RWPE1 (cell line): ENCODE measurements at regions not wholly inside any gene's neighbourhood (a gene's known extent, or its start where the extent isn't known, plus 50 kb on each side); places are given as distances from the start of the nearest gene placed in this dataset.

ENCODE experiments used
- CTCF ChIA-PET: fragments of 350-600 bp; sonication (Branson Sonifier 250); formaldehyde crosslinking; extraction: SDS; loops from one replicate; lab custom pipeline; 2021; lab: Yijun Ruan, JAX
- POLR2A ChIA-PET: fragments of 400-600 bp; formaldehyde crosslinking; extraction: SDS; loops from one replicate; lab custom pipeline; 2020; ENCODE audit warnings: antibody characterized with exemption; ENCODE audit not compliant: low non-redundant PET; lab: Yijun Ruan, JAX
- DNase-seq: peaks from one replicate; pipeline ENCODE4 v3.0.0; 2012; ENCODE audit warnings: low spot score
- H3K27ac ChIP-seq: fragments of 450-650 bp; 2 replicates; pipeline ENCODE4 v1.5.1; 2017
- CTCF ChIP-seq: fragments of 450-650 bp; conservative IDR thresholded peaks from 2 replicates; pipeline ENCODE4 v1.5.1; 2017; ENCODE audit warnings: low read depth, mild to moderate bottlenecking

GRCh38 chr12:115464111-115464581 is 780.2 kb upstream of the TBX3 start:
- ChIA-PET POLR2A (no interaction called here), CTCF (no interaction called here)
- no peak for TF ChIP-seq CTCF

GRCh38 chr12:115461401-115461800 is 777.4 kb upstream of the TBX3 start:
- ChIA-PET CTCF (no interaction called here), POLR2A (no interaction called here)
- H3K27ac ChIP-seq: no peak overlapping the region
- no peak for DNase-seq
- no peak for TF ChIP-seq CTCF

More at GRCh38 chr12:115464111-115464581, 780.2 kb upstream of the TBX3 start:
- no peak for DNase-seq
- no peak overlapping the region for H3K27ac ChIP-seq

- no peak overlapping the region for H3K27ac ChIP-seq
- CTCF ChIA-PET: interaction anchor here (0.6 to 1.6 kb wide), 2 partner anchors 189 to 774 kb away, joined by 3 to 4 read pairs; partner anchors contain the start of gene TBX3
- POLR2A ChIA-PET: interaction anchor here (0.5 kb wide), 1 partner anchor 774 kb away, joined by 3 read pairs; the partner anchor contains the start of gene TBX3
- TF ChIP-seq CTCF: no peak
- no peak for DNase-seq
Measured at GRCh38 chr12:115457798-115458197, 773.8 kb upstream of the TBX3 start.

- peak; percentile 13 for DNase-seq
- ChIA-PET POLR2A (no interaction called here), CTCF (interaction anchor here (0.6 to 1.6 kb wide), 6 partner anchors 48 to 773 kb away, joined by 3 to 5 read pairs (median 4); partner anchors contain the start of gene TBX3)
- TF ChIP-seq CTCF: no peak
- no peak overlapping the region for H3K27ac ChIP-seq
Measured at GRCh38 chr12:115456946-115457689, 773.1 kb upstream of the TBX3 start.

GRCh38 chr12:115455268-115455681 is 771.3 kb upstream of the TBX3 start:
- TF ChIP-seq CTCF: no peak
- no peak for DNase-seq
- POLR2A ChIA-PET: no interaction called here
- CTCF ChIA-PET: no interaction called here
- H3K27ac ChIP-seq: no peak overlapping the region

GRCh38 chr12:115452751-115453281 is 768.8 kb upstream of the TBX3 start:
- ChIA-PET POLR2A (no interaction called here), CTCF (interaction anchor here (0.6 kb wide), 1 partner anchor 78 kb away, joined by 8 read pairs; no protein-coding TSS in a partner anchor)
- no peak for DNase-seq
- H3K27ac ChIP-seq: no peak overlapping the region
- TF ChIP-seq CTCF: no peak
